ENCODE measurements at regions not wholly inside any gene's neighbourhood (a gene's known extent, or its start where the extent isn't known, plus 50 kb on each side); places are given as distances from the start of the nearest gene placed in this dataset.

- ATAC-seq (no peak), DNase-seq (ENCODE audit: low spot score) (no peak)
- no peak overlapping the region for H3K4me3 Mint-ChIP-seq
- H3K9me3 Mint-ChIP-seq: peaks cover 16% of the 10 kb centered on the region
- H3K36me3 Mint-ChIP-seq: peaks cover 22% of the 10 kb centered on the region
- H3K4me1 Mint-ChIP-seq (ENCODE audit: low read depth in 2 of 2): peaks cover 31 to 54% of the 10 kb centered on the region in 2 donors
- H3K27me3 Mint-ChIP-seq: peaks cover 0 to 2% of the 10 kb centered on the region in 2 donors
- peak overlapping the region; percentile 7 to 11 for H3K27ac Mint-ChIP-seq
These were observed 181.4 kb upstream of the BCL6 start for GRCh38 chr3:187926620-187927019.

- ATAC-seq: no peak
- H3K9me3 Mint-ChIP-seq: peaks cover 16% of the 10 kb centered on the region
- H3K4me3 Mint-ChIP-seq: no peak overlapping the region
- DNase-seq (ENCODE audit: low spot score): no peak
- peaks cover 28 to 51% of the 10 kb centered on the region in 2 donors for H3K4me1 Mint-ChIP-seq (ENCODE audit: low read depth in 2 of 2)
- peaks cover 0 to 4% of the 10 kb centered on the region in 2 donors for H3K27me3 Mint-ChIP-seq
- H3K36me3 Mint-ChIP-seq: peaks cover 22% of the 10 kb centered on the region
- no peak overlapping the region for H3K27ac Mint-ChIP-seq
These were observed 182.3 kb upstream of the BCL6 start for GRCh38 chr3:187927565-187927964.

GRCh38 chr3:187929112-187929816 lies 184.0 kb upstream of the BCL6 start:
- peaks cover 0 to 4% of the 10 kb centered on the region in 2 donors for H3K27me3 Mint-ChIP-seq
- DNase-seq (ENCODE audit: low spot score): no peak
- peaks cover 5% of the 10 kb centered on the region for H3K9me3 Mint-ChIP-seq
- H3K36me3 Mint-ChIP-seq: peaks cover 14% of the 10 kb centered on the region
- ATAC-seq: peak in 1 of 2 donors; percentile 46
- peaks cover 17 to 38% of the 10 kb centered on the region in 2 donors for H3K4me1 Mint-ChIP-seq (ENCODE audit: low read depth in 2 of 2)
- no peak overlapping the region for H3K4me3 Mint-ChIP-seq
- H3K27ac Mint-ChIP-seq: peak overlapping the region in 1 of 2 donors; percentile 39

GRCh38 chr3:187930021-187930420 lies 184.8 kb upstream of the BCL6 start:
- H3K27me3 Mint-ChIP-seq: peaks cover 0 to 4% of the 10 kb centered on the region in 2 donors
- ATAC-seq: no peak
- peaks cover 7% of the 10 kb centered on the region for H3K36me3 Mint-ChIP-seq

GRCh38 chr3:187931101-187931500 lies 185.8 kb upstream of the BCL6 start:
- ATAC-seq: no peak
- Mint-ChIP-seq H3K9me3 (no peaks in the 10 kb centered on the region), H3K27ac (no peak overlapping the region), H3K36me3 (no peaks in the 10 kb centered on the region), H3K4me3 (no peak overlapping the region), H3K4me1 (ENCODE audit: low read depth in 2 of 2) (peaks cover 27 to 49% of the 10 kb centered on the region in 2 donors), H3K27me3 (peaks cover 0 to 4% of the 10 kb centered on the region in 2 donors)
- DNase-seq (ENCODE audit: low spot score): no peak

More at GRCh38 chr3:187930021-187930420, 184.8 kb upstream of the BCL6 start:
- DNase-seq (ENCODE audit: low spot score): no peak
- Mint-ChIP-seq H3K4me1 (ENCODE audit: low read depth in 2 of 2) (peaks cover 19 to 40% of the 10 kb centered on the region in 2 donors), H3K4me3 (no peak overlapping the region), H3K27ac (no peak overlapping the region), H3K9me3 (peaks cover 5% of the 10 kb centered on the region)

- Mint-ChIP-seq H3K36me3 (no peaks in the 10 kb centered on the region), H3K27ac (peak overlapping the region in 1 of 2 donors; percentile 3), H3K9me3 (no peaks in the 10 kb centered on the region), H3K27me3 (peaks cover 0 to 4% of the 10 kb centered on the region in 2 donors), H3K4me1 (ENCODE audit: low read depth in 2 of 2) (peaks cover 26 to 48% of the 10 kb centered on the region in 2 donors), H3K4me3 (no peak overlapping the region)
- ATAC-seq (no peak), DNase-seq (ENCODE audit: low spot score) (no peak)
These were observed 186.6 kb upstream of the BCL6 start for GRCh38 chr3:187931770-187932278.

- ATAC-seq: no peak
- Mint-ChIP-seq H3K9me3 (no peaks in the 10 kb centered on the region), H3K4me3 (no peak overlapping the region), H3K4me1 (ENCODE audit: low read depth in 2 of 2) (peaks cover 26 to 47% of the 10 kb centered on the region in 2 donors), H3K27me3 (peaks cover 0 to 4% of the 10 kb centered on the region in 2 donors), H3K36me3 (no peaks in the 10 kb centered on the region), H3K27ac (no peak overlapping the region)
- DNase-seq (ENCODE audit: low spot score): no peak
These were observed 187.3 kb upstream of the BCL6 start for GRCh38 chr3:187932530-187932929.

- peak overlapping the region; percentile 76 for H3K4me3 Mint-ChIP-seq
- peaks cover 0 to 4% of the 10 kb centered on the region in 2 donors for H3K27me3 Mint-ChIP-seq
- peaks cover 30 to 34% of the 10 kb centered on the region in 2 donors for H3K4me1 Mint-ChIP-seq (ENCODE audit: low read depth in 2 of 2)
- H3K9me3 Mint-ChIP-seq: no peaks in the 10 kb centered on the region
- peak; percentile 91 to 95 for ATAC-seq
- peak overlapping the region in 1 of 2 donors; percentile 44 for H3K27ac Mint-ChIP-seq
- peak; percentile 72 for DNase-seq (ENCODE audit: low spot score)
- H3K36me3 Mint-ChIP-seq: no peaks in the 10 kb centered on the region
These were observed 190.4 kb upstream of the BCL6 start for GRCh38 chr3:187935623-187936156.

GRCh38 chr3:187936676-187937075 lies 191.4 kb upstream of the BCL6 start:
- Mint-ChIP-seq H3K4me3 (peak overlapping the region; percentile 76), H3K9me3 (no peaks in the 10 kb centered on the region), H3K27ac (peak overlapping the region; percentile 44 to 49), H3K36me3 (no peaks in the 10 kb centered on the region), H3K4me1 (ENCODE audit: low read depth in 2 of 2) (peaks cover 31 to 33% of the 10 kb centered on the region in 2 donors), H3K27me3 (peaks cover 0 to 1% of the 10 kb centered on the region in 2 donors)
- DNase-seq (ENCODE audit: low spot score): no peak
- no peak for ATAC-seq

GRCh38 chr3:187939891-187940290 lies 194.6 kb upstream of the BCL6 start:
- Mint-ChIP-seq H3K4me3 (no peak overlapping the region), H3K27ac (peak overlapping the region in 1 of 2 donors; percentile 61), H3K36me3 (no peaks in the 10 kb centered on the region), H3K4me1 (ENCODE audit: low read depth in 2 of 2) (peaks cover 28 to 36% of the 10 kb centered on the region in 2 donors), H3K9me3 (no peaks in the 10 kb centered on the region), H3K27me3 (no peaks in the 10 kb centered on the region)
- DNase-seq (ENCODE audit: low spot score) (no peak), ATAC-seq (no peak)

- ATAC-seq: no peak
- Mint-ChIP-seq H3K4me1 (ENCODE audit: low read depth in 2 of 2) (peaks cover 18 to 29% of the 10 kb centered on the region in 2 donors), H3K36me3 (no peaks in the 10 kb centered on the region), H3K27me3 (no peaks in the 10 kb centered on the region), H3K27ac (peak overlapping the region in 1 of 2 donors; percentile 16), H3K9me3 (no peaks in the 10 kb centered on the region), H3K4me3 (no peak overlapping the region)
- no peak for DNase-seq (ENCODE audit: low spot score)
These were observed 196.0 kb upstream of the BCL6 start for GRCh38 chr3:187941135-187941847.

GRCh38 chr3:187941848-187942194 lies 196.6 kb upstream of the BCL6 start:
- Mint-ChIP-seq H3K9me3 (no peaks in the 10 kb centered on the region), H3K27ac (no peak overlapping the region), H3K36me3 (no peaks in the 10 kb centered on the region), H3K27me3 (no peaks in the 10 kb centered on the region), H3K4me3 (no peak overlapping the region), H3K4me1 (ENCODE audit: low read depth in 2 of 2) (peaks cover 19 to 28% of the 10 kb centered on the region in 2 donors)
- DNase-seq (ENCODE audit: low spot score): no peak
- ATAC-seq: no peak

GRCh38 chr3:187942658-187943241 lies 197.5 kb upstream of the BCL6 start:
- H3K9me3 Mint-ChIP-seq: no peaks in the 10 kb centered on the region
- DNase-seq (ENCODE audit: low spot score) (no peak), ATAC-seq (no peak)
- no peak overlapping the region for H3K4me3 Mint-ChIP-seq
- no peaks in the 10 kb centered on the region for H3K36me3 Mint-ChIP-seq
- no peak overlapping the region for H3K27ac Mint-ChIP-seq
- peaks cover 13 to 26% of the 10 kb centered on the region in 2 donors for H3K4me1 Mint-ChIP-seq (ENCODE audit: low read depth in 2 of 2)
- H3K27me3 Mint-ChIP-seq: no peaks in the 10 kb centered on the region
